HG03354 (cell line): ENCODE measurements at regions not wholly inside any gene's neighbourhood (a gene's known extent, or its start where the extent isn't known, plus 50 kb on each side); places are given as distances from the start of the nearest gene placed in this dataset.
A peak's percentile ranks its signal among the peaks of the same experiment; 100 is the strongest.

ENCODE experiments used
- ATAC-seq: cut with Tn5 transposase; IDR thresholded peaks from one replicate; pipeline ENCODE4 v1.9.1; 2021; ENCODE audit warnings: mild to moderate bottlenecking; ENCODE audit not compliant: unreplicated experiment, poor library complexity, severe bottlenecking

DNA sequence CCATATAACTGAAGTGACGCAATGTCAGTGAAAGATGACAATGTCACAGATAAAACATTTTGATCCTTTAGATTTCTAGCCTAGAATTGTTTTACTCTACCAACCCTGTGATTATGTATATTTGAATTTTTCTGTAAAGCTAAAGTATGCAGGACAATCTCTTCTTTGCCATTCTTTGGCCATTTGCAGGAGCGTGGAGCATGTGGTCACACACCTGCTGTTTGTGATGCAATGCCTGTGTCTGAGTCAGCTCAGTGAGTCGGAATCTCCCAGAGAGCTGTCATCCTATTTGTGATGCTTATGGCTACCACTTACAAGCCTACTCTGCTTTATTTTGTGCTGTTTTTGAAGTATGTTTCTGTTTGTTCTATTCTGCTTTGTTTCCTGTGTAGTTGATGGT lies 214.5 kb downstream of the NAF1 start:
- no peak for ATAC-seq

DNA sequence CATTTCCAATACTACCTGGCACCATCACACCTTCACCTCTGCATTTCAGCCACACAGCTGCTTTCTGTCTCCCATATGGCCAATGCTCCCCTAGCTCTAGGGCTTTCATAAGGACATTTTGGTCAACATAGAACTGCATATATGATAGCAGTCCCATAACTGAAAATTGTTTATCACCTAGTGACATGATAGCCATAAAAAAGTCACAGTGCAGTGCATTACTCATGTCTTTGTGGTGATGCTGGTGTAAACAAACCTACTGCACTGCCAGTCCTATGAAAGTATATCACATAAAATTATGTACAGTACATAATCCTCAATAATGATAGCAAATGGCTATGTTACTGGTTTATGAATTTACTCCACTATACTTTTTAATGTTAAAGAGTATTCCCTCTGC lies 221.0 kb downstream of the NAF1 start:
- ATAC-seq = no peak

- no peak for ATAC-seq
Measured at GRCh38 chr4:162943263-162943662, 223.4 kb downstream of the NAF1 start.

- no peak for ATAC-seq
Measured at GRCh38 chr4:162938738-162939485, 227.8 kb downstream of the NAF1 start.

DNA sequence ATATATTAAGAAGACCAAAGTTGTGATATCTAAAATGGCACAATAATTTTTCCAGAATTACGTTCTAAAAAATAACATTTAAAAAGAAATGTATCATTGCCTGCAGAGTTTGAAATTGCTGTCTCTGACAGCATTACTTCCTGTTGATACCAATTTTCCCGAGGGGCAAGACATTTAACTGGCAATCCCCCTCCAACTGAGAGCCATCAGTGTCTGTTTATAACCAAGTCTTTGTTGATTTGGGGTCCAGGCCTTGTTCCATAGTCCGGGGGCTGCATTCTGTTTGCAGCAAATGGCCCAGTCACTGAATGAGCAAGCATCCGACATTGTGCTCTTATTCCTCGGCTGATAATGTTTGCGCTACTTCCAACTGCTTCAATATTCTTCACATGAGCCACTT lies 231.5 kb downstream of the NAF1 start:
- no peak for ATAC-seq

- ATAC-seq = no peak
Measured at GRCh38 chr4:162931286-162931685, 235.4 kb downstream of the NAF1 start.

GRCh38 chr4:162921178-162921785 lies 245.4 kb downstream of the NAF1 start:
- ATAC-seq = no peak

DNA sequence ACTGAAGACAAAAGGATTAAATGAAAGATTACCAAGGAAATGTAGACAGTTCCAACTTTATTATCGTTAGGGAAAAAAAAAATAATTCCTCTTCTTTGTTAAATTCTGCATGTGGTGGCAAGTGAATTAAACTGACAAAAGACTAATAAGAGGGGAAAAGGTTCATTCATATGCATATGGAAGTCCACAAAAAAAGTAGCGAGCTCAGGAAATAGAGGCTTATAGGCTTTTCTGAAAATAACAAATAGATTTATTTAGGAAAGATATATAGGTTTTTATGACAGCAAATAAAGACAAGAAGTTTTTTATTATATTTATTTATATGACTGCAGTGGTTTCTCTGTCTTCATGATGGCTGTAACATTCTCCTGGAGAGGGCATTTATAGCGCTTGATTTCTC lies 246.0 kb downstream of the NAF1 start:
- ATAC-seq = no peak

DNA sequence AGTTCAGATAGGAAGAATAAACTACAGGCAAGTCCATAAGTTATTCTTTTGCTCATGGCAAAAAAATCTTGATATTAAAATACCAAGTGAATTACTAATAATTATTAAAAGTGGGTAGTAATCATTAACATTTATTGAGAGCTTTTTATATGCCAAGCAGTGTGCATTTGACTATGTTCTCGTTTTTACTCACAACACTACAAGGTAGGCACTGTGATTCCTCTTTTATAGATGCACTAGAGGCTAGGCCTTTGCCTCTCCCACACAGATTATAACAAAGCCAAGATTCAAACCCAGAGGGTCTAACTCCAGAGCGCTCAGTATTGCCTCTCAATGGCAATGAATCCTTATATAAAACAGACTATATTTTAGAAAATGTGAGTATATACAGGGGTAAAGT lies 254.2 kb downstream of the NAF1 start:
- ATAC-seq = peak; percentile 53

- ATAC-seq = no peak
Measured at GRCh38 chr4:162911349-162911748, 255.3 kb downstream of the NAF1 start.

DNA sequence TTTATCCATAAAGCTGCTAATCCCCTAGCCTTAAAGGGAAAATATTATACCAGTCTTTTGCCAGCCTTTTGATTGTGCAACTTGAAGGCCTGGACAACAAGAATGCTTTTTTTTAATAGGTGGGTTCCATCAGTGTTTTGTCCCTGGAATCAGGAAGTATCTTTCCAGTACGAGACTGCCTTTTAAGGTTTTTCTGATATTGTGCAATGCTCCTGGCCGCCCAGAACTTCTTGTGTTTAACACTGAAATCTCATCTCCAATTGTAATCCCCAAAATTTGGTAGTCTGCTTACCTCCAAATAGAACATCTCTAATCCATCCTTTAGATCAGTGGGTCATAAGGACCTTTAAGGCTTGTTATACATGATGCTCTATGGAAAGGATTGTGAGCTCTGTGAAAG lies 256.7 kb downstream of the NAF1 start:
- ATAC-seq = no peak

DNA sequence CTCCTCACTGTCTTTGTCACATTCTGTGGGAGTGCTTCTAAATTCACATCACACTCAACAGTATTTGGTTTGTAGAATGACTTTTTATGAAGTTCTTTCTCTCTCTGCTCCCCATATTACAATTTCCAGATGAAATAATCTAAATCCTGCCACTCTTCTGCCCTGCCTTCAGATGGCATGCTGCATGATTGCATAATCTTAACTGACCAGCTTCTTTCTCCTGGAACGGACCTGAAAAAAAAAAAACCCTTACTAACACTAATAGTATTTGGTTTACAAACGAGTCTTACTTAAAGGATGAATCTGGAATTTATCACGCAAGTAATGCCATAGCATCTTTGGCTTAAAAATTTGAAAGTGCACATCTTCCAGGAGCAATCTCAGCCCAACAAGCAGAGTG lies 272.3 kb downstream of the NAF1 start:
- no peak for ATAC-seq

GRCh38 chr4:162891788-162892707 lies 274.6 kb downstream of the NAF1 start:
- ATAC-seq = peak; percentile 99

GRCh38 chr4:162878096-162878495 lies 288.6 kb downstream of the NAF1 start:
- ATAC-seq = no peak

DNA sequence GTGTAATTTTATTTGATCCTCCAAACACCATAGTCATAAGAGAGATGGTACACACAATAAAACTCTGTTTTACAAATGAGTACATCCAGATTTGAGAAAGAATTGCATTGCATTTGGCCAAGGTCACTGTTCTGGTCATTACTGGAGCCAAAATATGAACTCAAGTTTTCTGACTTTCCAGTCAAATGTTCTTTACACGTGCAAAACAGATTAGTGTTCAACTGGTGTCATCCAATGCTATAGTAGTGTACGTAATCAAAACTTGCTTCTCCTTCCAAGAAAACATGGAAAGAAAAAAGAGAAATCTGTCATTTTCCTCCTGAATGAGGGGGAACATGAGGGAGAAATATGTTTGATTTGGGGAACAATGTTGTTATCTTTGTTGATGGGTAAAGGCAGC lies 291.9 kb downstream of the NAF1 start:
- no peak for ATAC-seq

- no peak for ATAC-seq
Measured at GRCh38 chr4:162871990-162872389, 294.7 kb downstream of the NAF1 start.

DNA sequence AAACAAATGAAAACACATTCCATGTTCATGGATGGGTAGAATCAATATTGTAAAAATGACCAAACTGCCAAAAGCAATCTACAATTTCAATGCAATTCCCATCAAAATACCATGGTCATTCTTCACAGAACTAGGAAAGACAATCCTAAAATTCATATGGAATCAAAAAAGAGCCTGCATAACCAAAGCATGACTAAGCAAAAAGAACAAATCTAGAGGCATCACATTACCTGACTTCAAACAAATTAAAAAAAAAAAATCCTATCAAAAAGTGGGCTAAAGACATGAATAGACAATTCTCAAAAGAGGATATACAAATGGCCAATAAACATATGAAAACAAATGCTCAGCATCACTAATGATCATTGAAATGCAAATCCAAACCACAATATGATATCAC lies 297.5 kb downstream of the NAF1 start:
- ATAC-seq = no peak

GRCh38 chr4:162866565-162866964 lies 300.1 kb downstream of the NAF1 start:
- no peak for ATAC-seq

DNA sequence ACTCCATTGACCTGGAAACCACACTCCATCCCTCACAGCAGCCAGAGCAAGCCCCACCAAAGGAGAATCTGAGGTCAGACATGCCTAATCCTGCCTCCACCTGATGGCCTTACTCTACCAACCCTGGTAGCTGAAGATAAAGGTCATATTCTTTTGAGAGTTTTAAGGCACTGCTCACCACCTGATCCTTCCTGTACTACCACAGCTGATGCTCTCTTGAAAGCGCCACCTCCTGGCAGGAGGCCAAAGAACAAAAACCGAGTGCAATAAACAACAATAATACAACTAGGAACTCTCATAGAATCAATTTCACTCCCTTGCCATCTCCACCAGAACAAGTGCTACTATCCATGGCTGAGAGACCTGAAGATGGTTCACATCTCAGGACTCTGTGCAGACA lies 301.6 kb downstream of the NAF1 start:
- peak; percentile 77 for ATAC-seq

DNA sequence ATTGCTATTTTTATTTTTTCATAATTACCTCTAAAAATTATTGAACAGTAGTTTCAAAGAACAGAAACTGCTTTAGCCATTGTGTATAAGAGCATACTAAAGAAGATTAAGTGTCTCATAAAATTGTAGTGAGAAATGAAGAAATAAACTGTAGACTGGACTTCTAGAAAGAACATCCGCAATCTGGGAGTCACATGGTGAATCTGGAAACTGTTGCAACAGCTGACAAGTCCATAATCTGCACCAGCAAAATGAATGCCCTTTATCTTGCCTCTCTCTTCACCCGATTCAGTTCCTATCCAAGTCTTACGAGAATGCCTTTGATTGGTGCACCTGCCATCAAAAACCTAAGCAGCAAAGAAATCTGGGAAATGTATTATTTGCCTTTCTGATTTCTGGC lies 312.9 kb downstream of the NAF1 start:
- no peak for ATAC-seq

DNA sequence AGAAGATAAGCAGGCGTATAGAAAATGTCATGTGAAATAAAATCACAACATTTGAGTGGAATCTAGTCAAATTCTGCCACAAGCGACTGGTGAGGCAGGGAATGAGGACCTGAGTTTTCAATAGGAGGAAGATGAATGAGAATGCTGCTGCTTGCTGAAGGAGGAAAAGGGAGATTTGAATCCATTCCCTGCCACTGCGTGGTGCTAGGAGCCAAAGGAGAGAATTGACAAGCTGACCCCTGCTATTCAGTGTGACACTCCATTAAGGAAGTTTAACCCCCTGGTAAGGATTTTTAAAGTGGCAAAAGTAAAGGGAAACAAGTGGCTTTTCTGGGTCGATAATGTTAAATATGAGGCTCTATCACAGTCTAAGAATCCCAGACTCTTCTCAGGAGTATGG lies 314.0 kb downstream of the NAF1 start:
- ATAC-seq = no peak
